Type B pancreatic cell (in vitro differentiated cells): ENCODE measurements at regions not wholly inside any gene's neighbourhood (a gene's known extent, or its start where the extent isn't known, plus 50 kb on each side); places are given as distances from the start of the nearest gene placed in this dataset.

Experiments used
- DNase-seq: peaks from one replicate; pipeline ENCODE4 v3.0.0; 2021; ENCODE audit warnings: mixed read lengths; ENCODE audit not compliant: unreplicated experiment; ENCODE audit errors: extremely low spot score
- H3K27ac Mint-ChIP-seq: 2 replicates; pipeline ENCODE4 v1.8.0; 2021; ENCODE audit warnings: mild to moderate bottlenecking, mixed read lengths
- H3K27me3 Mint-ChIP-seq: 2 replicates; pipeline ENCODE4 v1.8.0; 2021; ENCODE audit warnings: mixed read lengths
- H3K36me3 Mint-ChIP-seq: 2 replicates; pipeline ENCODE4 v1.8.0; 2021; ENCODE audit warnings: mixed read lengths
- H3K4me1 Mint-ChIP-seq: one replicate; pipeline ENCODE4 v1.8.0; 2021; ENCODE audit warnings: mixed read lengths; ENCODE audit not compliant: unreplicated experiment
- H3K4me3 Mint-ChIP-seq: 2 replicates; pipeline ENCODE4 v1.8.0; 2021; ENCODE audit warnings: mild to moderate bottlenecking, mixed read lengths
- H3K9me3 Mint-ChIP-seq: 2 replicates; pipeline ENCODE4 v1.8.0; 2021; ENCODE audit warnings: mixed read lengths
- TF ChIP-seq, protein P1 (sequence below): fragments of 200-600 bp; sonication (generic); conservative IDR thresholded peaks from 2 replicates; pipeline ENCODE4 v1.5.0; 2021; ENCODE audit warnings: antibody characterized with exemption, mild to moderate bottlenecking

DNA sequence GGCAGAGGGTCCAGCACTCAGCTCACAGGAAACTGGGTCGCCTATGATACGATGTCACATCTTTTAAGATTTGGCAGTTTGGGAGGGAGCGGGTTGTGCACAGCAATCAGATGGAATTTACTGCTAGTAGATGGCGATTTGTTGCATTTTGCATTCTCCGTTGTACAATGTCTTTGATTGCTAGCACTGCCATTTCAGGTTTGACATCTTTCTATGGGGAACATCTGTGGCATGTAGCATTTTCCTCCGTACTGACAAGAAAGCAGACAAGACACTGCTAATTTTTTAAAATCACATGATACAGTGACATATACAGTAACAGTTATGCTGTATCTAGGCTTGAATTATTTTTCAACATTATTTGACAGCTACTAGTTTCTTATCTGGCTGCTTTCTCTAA is 119.7 kb upstream of the PCSK2 start:
- Mint-ChIP-seq H3K27me3 (no peaks in the 10 kb centered on the region), H3K36me3 (no peaks in the 10 kb centered on the region), H3K9me3 (no peaks in the 10 kb centered on the region), H3K4me3 (no peak overlapping the region), H3K27ac (no peak overlapping the region), H3K4me1 (no peaks in the 10 kb centered on the region)
- DNase-seq: no peak
- TF ChIP-seq, protein P1, sequence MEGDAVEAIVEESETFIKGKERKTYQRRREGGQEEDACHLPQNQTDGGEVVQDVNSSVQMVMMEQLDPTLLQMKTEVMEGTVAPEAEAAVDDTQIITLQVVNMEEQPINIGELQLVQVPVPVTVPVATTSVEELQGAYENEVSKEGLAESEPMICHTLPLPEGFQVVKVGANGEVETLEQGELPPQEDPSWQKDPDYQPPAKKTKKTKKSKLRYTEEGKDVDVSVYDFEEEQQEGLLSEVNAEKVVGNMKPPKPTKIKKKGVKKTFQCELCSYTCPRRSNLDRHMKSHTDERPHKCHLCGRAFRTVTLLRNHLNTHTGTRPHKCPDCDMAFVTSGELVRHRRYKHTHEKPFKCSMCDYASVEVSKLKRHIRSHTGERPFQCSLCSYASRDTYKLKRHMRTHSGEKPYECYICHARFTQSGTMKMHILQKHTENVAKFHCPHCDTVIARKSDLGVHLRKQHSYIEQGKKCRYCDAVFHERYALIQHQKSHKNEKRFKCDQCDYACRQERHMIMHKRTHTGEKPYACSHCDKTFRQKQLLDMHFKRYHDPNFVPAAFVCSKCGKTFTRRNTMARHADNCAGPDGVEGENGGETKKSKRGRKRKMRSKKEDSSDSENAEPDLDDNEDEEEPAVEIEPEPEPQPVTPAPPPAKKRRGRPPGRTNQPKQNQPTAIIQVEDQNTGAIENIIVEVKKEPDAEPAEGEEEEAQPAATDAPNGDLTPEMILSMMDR: no peak

- H3K36me3 Mint-ChIP-seq: no peaks in the 10 kb centered on the region
- no peaks in the 10 kb centered on the region for H3K9me3 Mint-ChIP-seq
- H3K27ac Mint-ChIP-seq: no peak overlapping the region
- no peaks in the 10 kb centered on the region for H3K4me1 Mint-ChIP-seq
- no peak for DNase-seq
- H3K27me3 Mint-ChIP-seq: no peaks in the 10 kb centered on the region
- TF ChIP-seq, protein P1: no peak
- no peak overlapping the region for H3K4me3 Mint-ChIP-seq
These were observed 117.9 kb upstream of the PCSK2 start for GRCh38 chr20:17108896-17109295.

DNA sequence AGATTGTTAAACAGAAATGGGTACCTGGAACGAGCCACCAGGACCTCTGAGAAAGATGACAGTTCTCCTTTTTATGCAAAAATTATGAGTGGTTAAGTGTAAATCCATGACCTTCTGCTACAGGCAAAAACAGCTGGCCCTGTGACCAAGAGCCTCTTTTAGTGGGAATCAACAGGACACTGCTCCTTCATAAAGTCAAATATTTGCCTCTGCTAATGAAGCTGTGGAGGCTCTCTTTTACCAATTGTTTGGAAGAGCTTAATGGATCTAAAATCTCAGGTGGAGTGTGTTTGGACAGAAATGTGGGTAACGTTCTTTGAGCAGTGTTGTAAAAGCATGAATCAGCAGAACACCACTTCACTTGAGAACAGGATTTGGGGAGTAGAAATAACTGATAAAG is 117.5 kb upstream of the PCSK2 start:
- no peaks in the 10 kb centered on the region for H3K27me3 Mint-ChIP-seq
- DNase-seq: no peak
- TF ChIP-seq, protein P1: no peak

GRCh38 chr20:17128206-17128605 is 98.6 kb upstream of the PCSK2 start:
- Mint-ChIP-seq H3K27me3 (no peaks in the 10 kb centered on the region), H3K36me3 (no peaks in the 10 kb centered on the region), H3K4me3 (no peak overlapping the region), H3K4me1 (no peaks in the 10 kb centered on the region), H3K9me3 (no peaks in the 10 kb centered on the region), H3K27ac (no peak overlapping the region)
- TF ChIP-seq, protein P1: no peak
- DNase-seq: no peak

More for the DNA sequence above, 117.5 kb upstream of the PCSK2 start:
- Mint-ChIP-seq H3K27ac (no peak overlapping the region), H3K9me3 (no peaks in the 10 kb centered on the region), H3K4me1 (no peaks in the 10 kb centered on the region), H3K36me3 (no peaks in the 10 kb centered on the region), H3K4me3 (no peak overlapping the region)

GRCh38 chr20:17129089-17129488 is 97.8 kb upstream of the PCSK2 start:
- no peaks in the 10 kb centered on the region for H3K27me3 Mint-ChIP-seq
- DNase-seq: no peak
- H3K36me3 Mint-ChIP-seq: no peaks in the 10 kb centered on the region
- no peaks in the 10 kb centered on the region for H3K4me1 Mint-ChIP-seq
- TF ChIP-seq, protein P1: no peak
- H3K27ac Mint-ChIP-seq: no peak overlapping the region
- H3K4me3 Mint-ChIP-seq: no peak overlapping the region
- H3K9me3 Mint-ChIP-seq: no peaks in the 10 kb centered on the region

DNA sequence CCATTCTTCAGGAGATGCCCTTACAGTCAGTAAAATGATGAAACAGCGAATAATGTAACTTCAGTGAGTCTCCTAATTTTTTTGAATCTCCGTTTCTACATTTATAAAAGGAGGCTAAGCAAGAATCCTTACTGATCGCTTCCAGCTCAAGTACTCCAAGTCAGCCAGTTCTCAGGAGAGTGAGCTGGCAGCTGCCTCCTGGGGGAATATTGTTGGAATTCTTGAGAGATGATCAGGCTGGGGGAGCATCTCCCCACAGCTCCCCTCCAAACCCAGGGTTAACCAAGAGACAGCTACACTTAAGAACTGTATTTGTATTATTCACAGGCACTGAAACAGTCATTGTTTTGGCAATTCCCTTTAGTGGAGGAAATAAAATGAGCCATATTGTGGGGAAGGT is 89.1 kb upstream of the PCSK2 start:
- Mint-ChIP-seq H3K27me3 (peaks cover 5% of the 10 kb centered on the region), H3K27ac (no peak overlapping the region), H3K4me3 (no peak overlapping the region), H3K36me3 (no peaks in the 10 kb centered on the region), H3K4me1 (no peaks in the 10 kb centered on the region), H3K9me3 (no peaks in the 10 kb centered on the region)
- DNase-seq: no peak
- TF ChIP-seq, protein P1: no peak
